Gastrocnemius medialis (tissue), 4 donors: ENCODE measurements at regions not wholly inside any gene's neighbourhood (a gene's known extent, or its start where the extent isn't known, plus 50 kb on each side); places are given as distances from the start of the nearest gene placed in this dataset.

ENCODE experiments used
- CTCF ChIP-seq, 5 experiments: fragments of 450-650 bp in 3 of 5; fragments of 200-600 bp in 2 of 5; sonication (generic) in 2 of 5; IDR thresholded peaks in 4 of 5; conservative IDR thresholded peaks in 1 of 5; 1 replicate in 4 of 5; 2 replicates in 1 of 5; pipeline ENCODE4 v1.5.1; 2016 to 2019; ENCODE audit warnings: antibody characterized with exemption in 5 of 5, mild to moderate bottlenecking in 3 of 5, moderate library complexity in 3 of 5
- POLR2A ChIP-seq, 2 donors: fragments of 450-650 bp; IDR thresholded peaks; one replicate each; pipeline ENCODE4 v1.6.1; 2017; ENCODE audit warnings: antibody characterized with exemption in 2 of 2, mild to moderate bottlenecking in 2 of 2, moderate library complexity in 2 of 2

GRCh38 chr1:4056422-4056821, 156.3 kb upstream of the C1orf174 start:
- TF ChIP-seq CTCF (IDR thresholded peaks at IDR 0.05 in 4 of 5, conservative IDR thresholded peaks at IDR 0.05 in 1 of 5) = no peak
- TF ChIP-seq POLR2A (IDR thresholded peaks at IDR 0.05) = no peak
